ENCODE measurements at regions not wholly inside any gene's neighbourhood (a gene's known extent, or its start where the extent isn't known, plus 50 kb on each side); places are given as distances from the start of the nearest gene placed in this dataset.

DNA sequence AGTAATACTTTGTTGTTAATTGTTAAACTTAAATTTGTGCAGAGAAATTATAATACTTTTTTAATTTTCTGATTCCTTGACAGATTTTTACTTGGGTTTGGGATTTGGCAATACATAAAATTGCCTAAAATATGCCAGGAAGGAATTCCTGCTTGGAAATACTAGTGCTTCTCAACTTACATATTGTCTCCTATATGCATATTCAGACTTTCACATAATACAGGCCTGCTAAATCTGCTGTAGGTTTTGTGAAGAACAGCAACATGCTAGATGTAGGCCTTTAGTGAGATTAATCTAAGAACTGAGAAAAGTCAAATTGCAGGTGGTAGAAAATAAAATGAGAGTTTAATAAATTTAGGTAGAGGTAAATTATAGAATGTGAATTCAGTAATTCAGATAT lies 468.5 kb upstream of the MIS18BP1 start:
- TF ChIP-seq POLR2AphosphoS5 (IDR thresholded peaks at IDR 0.05; ENCODE audit: borderline replicate concordance, low read depth, low read length) = no peak
- no peak for TF ChIP-seq EZH2 (IDR thresholded peaks at IDR 0.05)
